ENCODE measurements at regions not wholly inside any gene's neighbourhood (a gene's known extent, or its start where the extent isn't known, plus 50 kb on each side); places are given as distances from the start of the nearest gene placed in this dataset.
A peak's percentile ranks its signal among the peaks of the same experiment; 100 is the strongest.

DNA sequence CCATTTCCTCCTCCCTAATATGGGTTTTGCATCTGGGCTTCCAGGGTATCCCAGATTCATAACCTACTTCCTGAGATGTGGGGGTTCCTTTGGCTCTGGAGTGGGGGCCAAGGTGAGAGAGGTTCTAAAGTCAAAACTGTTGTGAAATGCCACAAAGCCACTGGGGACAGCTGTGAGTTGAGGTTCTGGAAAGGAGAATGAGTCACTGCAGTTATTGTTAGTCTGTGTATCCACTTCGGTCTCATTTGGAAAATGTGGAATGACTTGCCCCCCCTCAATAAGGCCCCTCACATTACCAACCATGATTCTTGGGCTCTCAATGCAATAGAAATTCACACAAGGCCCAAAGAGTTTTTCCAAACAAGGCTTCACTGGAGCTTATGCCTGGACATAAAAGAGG lies 51.1 kb upstream of the LGALSL start:
- DNase-seq (ENCODE audit: low spot score), result peak; percentile 14

GRCh38 chr2:64403426-64403825 lies 50.5 kb upstream of the LGALSL start:
- no peak for DNase-seq (ENCODE audit: low spot score)

DNA sequence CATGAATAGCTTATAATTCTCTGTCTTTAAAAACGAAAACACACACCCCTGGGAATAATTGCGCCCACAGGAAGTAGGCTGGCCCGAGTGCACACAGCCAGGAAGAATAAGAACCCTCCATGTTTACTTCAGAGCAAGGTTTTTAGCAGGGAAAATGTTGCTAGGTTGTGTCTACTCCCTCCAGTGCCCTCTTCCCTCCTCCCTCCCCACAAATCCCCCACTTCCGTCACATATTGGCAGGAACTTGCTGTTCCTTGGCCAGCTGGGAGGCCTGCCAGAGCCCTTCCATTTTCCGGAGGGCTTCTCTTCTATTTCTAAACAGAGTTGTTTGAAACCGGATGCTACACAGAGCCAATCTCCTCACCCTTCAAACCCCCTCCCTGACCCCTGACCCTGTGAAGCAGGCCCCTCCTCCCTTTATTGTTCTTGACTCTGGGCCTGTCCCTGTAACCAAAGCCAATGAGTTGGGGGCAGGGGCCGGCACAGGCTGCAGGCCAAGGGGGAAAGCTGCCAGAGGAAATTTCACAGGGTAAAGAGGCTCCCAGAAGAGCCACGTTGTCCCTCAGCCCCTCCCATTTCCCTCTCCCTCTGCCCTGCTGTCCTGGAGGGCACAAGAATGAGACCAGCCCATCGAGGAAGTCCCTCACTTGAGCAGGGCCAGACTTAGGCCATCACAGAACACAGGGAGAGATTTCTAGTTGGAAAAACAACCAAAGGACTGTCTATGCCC lies 49.8 kb upstream of the LGALSL start:
- DNase-seq (ENCODE audit: low spot score), result peak; percentile 40
